GM12875 (cell line): ENCODE measurements at regions not wholly inside any gene's neighbourhood (a gene's known extent, or its start where the extent isn't known, plus 50 kb on each side); places are given as distances from the start of the nearest gene placed in this dataset.

Source experiments
- H3K4me3 ChIP-seq: one replicate; pipeline ENCODE4 v1.5.1; 2011; ENCODE audit warnings: low read depth, low read length, control low read depth
- CTCF ChIP-seq: IDR thresholded peaks from 2 replicates; pipeline ENCODE4 v1.5.1; 2011; ENCODE audit warnings: low read depth, mild to moderate bottlenecking, control low read depth, inconsistent platforms, low read length, moderate library complexity, borderline replicate concordance; ENCODE audit not compliant: insufficient read depth

- H3K4me3 ChIP-seq: no peak overlapping the region
- no peak for TF ChIP-seq CTCF
Observed at GRCh38 chr15:35973029-35973428, 427.1 kb upstream of the DPH6 start.

GRCh38 chr15:35974052-35974451, 428.1 kb upstream of the DPH6 start:
- TF ChIP-seq CTCF: no peak
- no peak overlapping the region for H3K4me3 ChIP-seq

GRCh38 chr15:35975941-35976340, 430.0 kb upstream of the DPH6 start:
- no peak for TF ChIP-seq CTCF
- H3K4me3 ChIP-seq: no peak overlapping the region

GRCh38 chr15:35979608-35980007, 433.6 kb upstream of the DPH6 start:
- H3K4me3 ChIP-seq: no peak overlapping the region
- no peak for TF ChIP-seq CTCF

GRCh38 chr15:35980719-35981118, 434.8 kb upstream of the DPH6 start:
- H3K4me3 ChIP-seq: no peak overlapping the region
- no peak for TF ChIP-seq CTCF

- no peak for TF ChIP-seq CTCF
Observed at GRCh38 chr15:35986191-35986721, 440.3 kb upstream of the DPH6 start.

GRCh38 chr15:35987056-35987455, 441.1 kb upstream of the DPH6 start:
- TF ChIP-seq CTCF: no peak
- H3K4me3 ChIP-seq: no peak overlapping the region

More at GRCh38 chr15:35986191-35986721, 440.3 kb upstream of the DPH6 start:
- H3K4me3 ChIP-seq: no peak overlapping the region
